Naive thymus-derived CD8-positive, alpha-beta T cell (primary cell): ENCODE measurements at regions not wholly inside any gene's neighbourhood (a gene's known extent, or its start where the extent isn't known, plus 50 kb on each side); places are given as distances from the start of the nearest gene placed in this dataset.
A peak's percentile ranks its signal among the peaks of the same experiment; 100 is the strongest.

Experiments used
- ATAC-seq, 2 donors: fragments of 150-1000 bp; cut with Tn5 transposase in 1 of 2; sonication (Bioruptor Pico), chemical (Tn5 transposase) in 1 of 2; 1 replicate in 1 of 2; 2 replicates in 1 of 2; pipeline ENCODE4 v1.10.0; 2021; ENCODE audit warnings: mild to moderate bottlenecking in 2 of 2, moderate library complexity in 2 of 2
- POLR2A ChIA-PET: fragments of 350-600 bp; sonication (Branson Sonifier 250); formaldehyde crosslinking; loops from one replicate; lab custom pipeline; 2021; ENCODE audit warnings: antibody characterized with exemption; lab: Charles Lee
- DNase-seq, 10 donors: peaks; one replicate each; pipeline versions ENCODE4 v3.0.0 to v3.0.0-alpha.2; 2020 to 2022
- H3K27ac Mint-ChIP-seq, 10 donors: one replicate each; pipeline ENCODE4 v1.8.0; 2020 to 2022; ENCODE audit warnings: mild to moderate bottlenecking in 10 of 10, mixed read lengths in 10 of 10, moderate library complexity in 4 of 10, inconsistent platforms in 1 of 10
- H3K27me3 Mint-ChIP-seq, 5 donors: one replicate each; pipeline ENCODE4 v1.8.0; 2021 to 2022; ENCODE audit warnings: mixed read lengths in 5 of 5
- H3K36me3 Mint-ChIP-seq, 3 donors: one replicate each; pipeline ENCODE4 v1.8.0; 2020 to 2022; ENCODE audit warnings: mixed read lengths in 3 of 3, mild to moderate bottlenecking in 2 of 3, inconsistent platforms in 1 of 3
- H3K4me1 Mint-ChIP-seq, 4 donors: one replicate each; pipeline ENCODE4 v1.8.0; 2021 to 2022; ENCODE audit warnings: mixed read lengths in 4 of 4
- H3K4me3 Mint-ChIP-seq, 10 donors: one replicate each; pipeline ENCODE4 v1.8.0; 2020 to 2022; ENCODE audit warnings: mild to moderate bottlenecking in 10 of 10, mixed read lengths in 10 of 10, moderate library complexity in 6 of 10, inconsistent platforms in 1 of 10
- H3K9me3 Mint-ChIP-seq, 9 donors: one replicate each; pipeline ENCODE4 v1.8.0; 2020 to 2022; ENCODE audit warnings: mixed read lengths in 9 of 9, mild to moderate bottlenecking in 3 of 9, inconsistent platforms in 1 of 9, moderate library complexity in 1 of 9

DNA sequence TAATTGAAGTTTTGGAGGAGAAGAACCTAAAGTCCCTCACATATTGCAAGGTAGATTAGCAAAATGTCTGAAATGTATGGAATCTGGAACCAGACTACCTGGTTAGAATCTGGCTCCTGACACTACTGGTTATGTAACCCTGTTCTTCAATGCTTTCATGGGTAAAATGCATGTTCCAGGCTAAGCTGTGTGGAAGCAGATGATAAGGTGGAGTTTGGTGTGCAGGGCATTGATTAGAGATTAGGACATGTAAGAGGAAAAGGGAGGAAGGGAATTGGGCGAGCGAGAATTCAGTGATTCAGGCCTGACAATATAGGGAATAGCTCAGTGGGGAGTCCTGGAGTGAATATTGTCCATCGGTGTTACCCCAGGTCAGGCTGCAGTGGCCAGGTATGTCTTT, 165.8 kb upstream of the SFRP2 start:
- Mint-ChIP-seq H3K4me3 (no peak overlapping the region), H3K27ac (peak overlapping the region in 1 of 10 donors; percentile 44), H3K4me1 (peaks cover 10 to 13% (median 11%) of the 10 kb centered on the region in 4 donors), H3K36me3 (peaks cover 0 to 5% (median 2%) of the 10 kb centered on the region in 3 donors), H3K9me3 (peaks cover 0 to 8% (median 0%) of the 10 kb centered on the region in 9 donors), H3K27me3 (peaks cover 0 to 14% (median 0%) of the 10 kb centered on the region in 5 donors)
- no peak for DNase-seq
- POLR2A ChIA-PET, result no interaction called here
- ATAC-seq, result no peak

DNA sequence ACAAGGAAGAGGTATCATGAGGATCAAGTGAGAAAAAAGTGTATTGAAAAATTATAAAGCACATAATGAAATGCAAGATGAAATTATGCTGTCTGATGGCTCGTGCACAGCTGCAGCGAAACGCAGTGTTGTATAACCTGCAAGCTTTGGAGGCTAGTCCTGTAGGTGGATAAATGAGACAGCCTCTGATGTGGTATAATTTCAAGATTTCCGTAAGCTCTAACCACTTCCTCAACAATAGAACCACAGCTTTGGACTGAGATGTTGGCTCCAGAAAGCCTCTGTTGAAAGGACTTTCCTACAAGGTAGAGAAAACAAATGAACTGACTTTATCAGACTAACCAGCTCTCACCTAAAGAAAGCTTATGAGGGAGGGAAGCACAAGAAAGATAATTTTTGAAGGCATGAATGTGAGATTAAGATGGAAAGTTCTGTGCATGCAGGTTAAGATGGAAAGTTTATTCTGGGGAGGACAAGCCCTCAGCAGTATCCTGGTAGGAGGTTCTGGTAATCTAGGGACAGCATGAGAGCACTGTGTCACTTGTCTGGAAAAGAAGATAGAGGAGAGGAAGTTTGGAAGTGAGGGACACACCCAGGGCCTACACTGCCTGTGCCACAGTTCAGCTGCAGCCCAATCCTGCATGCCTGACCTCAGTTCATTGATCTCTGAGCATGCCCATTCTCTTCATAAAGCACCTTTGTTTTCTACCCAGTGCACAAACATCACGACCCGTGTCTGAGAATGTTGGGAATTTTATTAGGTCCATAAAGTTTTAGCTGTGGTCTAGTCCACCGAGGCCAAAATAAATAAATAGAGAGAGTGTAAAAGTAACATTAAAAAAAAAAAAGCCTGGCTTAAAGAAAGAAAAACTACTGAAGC, 161.5 kb upstream of the SFRP2 start:
- DNase-seq, result peak in 5 of 10 donors; percentile 14 to 63 (median 32)
- ATAC-seq, result peak; percentile 80 to 96
- Mint-ChIP-seq H3K27me3 (peaks cover 2 to 26% (median 9%) of the 10 kb centered on the region in 5 donors), H3K27ac (peak overlapping the region in 5 of 10 donors; percentile 0 to 37 (median 1)), H3K4me1 (peaks cover 10 to 22% (median 20%) of the 10 kb centered on the region in 4 donors), H3K36me3 (peaks cover 0 to 10% (median 10%) of the 10 kb centered on the region in 3 donors), H3K4me3 (peak overlapping the region; percentile 4 to 59 (median 40)), H3K9me3 (peaks cover 0 to 13% (median 7%) of the 10 kb centered on the region in 9 donors)
- POLR2A ChIA-PET, result no interaction called here

DNA sequence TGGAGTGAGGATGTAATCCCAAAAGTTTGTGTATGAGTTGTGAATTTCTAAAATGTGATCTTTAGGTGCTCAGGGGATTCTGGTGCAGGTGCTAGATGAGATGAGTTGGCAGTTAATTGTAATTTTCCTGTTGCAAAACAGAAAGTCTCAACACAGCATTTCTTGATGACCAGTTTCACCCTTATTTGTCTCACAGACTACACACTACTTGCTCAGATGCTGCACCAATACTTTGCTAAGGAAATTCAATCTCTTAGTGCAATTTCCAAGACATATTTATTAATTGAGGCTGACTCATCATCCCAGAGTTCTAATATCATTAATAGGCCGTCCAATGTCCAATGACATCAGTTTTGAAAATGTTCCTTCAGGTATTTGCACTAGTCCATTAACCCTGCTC, 159.2 kb upstream of the SFRP2 start:
- H3K27ac Mint-ChIP-seq, result no peak overlapping the region
- no peak overlapping the region for H3K4me3 Mint-ChIP-seq
- POLR2A ChIA-PET, result no interaction called here
- DNase-seq, result no peak
- H3K27me3 Mint-ChIP-seq, result peaks cover 2 to 18% (median 9%) of the 10 kb centered on the region in 5 donors
- peaks cover 10 to 22% (median 20%) of the 10 kb centered on the region in 4 donors for H3K4me1 Mint-ChIP-seq
- ATAC-seq, result no peak
- peaks cover 0 to 20% (median 11%) of the 10 kb centered on the region in 9 donors for H3K9me3 Mint-ChIP-seq
- H3K36me3 Mint-ChIP-seq, result peaks cover 0 to 16% (median 10%) of the 10 kb centered on the region in 3 donors

DNA sequence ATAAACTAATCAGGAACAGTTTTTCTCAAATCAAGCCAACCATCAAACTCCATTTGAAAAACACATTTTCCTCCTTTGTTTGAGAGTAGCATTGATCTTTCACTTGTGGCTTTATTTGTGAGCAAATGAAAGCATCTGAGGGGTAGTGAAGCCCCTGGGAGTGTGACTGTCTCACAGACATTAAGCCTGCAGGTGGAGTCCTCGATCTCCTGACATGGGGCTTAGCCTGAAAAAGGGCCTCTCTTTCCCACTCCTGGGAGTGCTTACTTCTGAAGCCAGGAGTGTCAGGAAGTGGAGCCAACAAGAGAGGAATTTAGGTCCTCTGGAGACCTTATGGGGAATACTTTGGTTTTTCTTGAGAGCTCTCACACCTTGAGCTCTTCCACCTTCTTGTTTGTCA, 158.2 kb upstream of the SFRP2 start:
- Mint-ChIP-seq H3K9me3 (peaks cover 0 to 20% (median 11%) of the 10 kb centered on the region in 9 donors), H3K36me3 (peaks cover 0 to 16% (median 10%) of the 10 kb centered on the region in 3 donors), H3K27me3 (peaks cover 3 to 21% (median 9%) of the 10 kb centered on the region in 5 donors), H3K4me3 (no peak overlapping the region), H3K4me1 (peaks cover 10 to 22% (median 20%) of the 10 kb centered on the region in 4 donors), H3K27ac (no peak overlapping the region)
- DNase-seq (no peak), ATAC-seq (no peak)
- POLR2A ChIA-PET, result no interaction called here

DNA sequence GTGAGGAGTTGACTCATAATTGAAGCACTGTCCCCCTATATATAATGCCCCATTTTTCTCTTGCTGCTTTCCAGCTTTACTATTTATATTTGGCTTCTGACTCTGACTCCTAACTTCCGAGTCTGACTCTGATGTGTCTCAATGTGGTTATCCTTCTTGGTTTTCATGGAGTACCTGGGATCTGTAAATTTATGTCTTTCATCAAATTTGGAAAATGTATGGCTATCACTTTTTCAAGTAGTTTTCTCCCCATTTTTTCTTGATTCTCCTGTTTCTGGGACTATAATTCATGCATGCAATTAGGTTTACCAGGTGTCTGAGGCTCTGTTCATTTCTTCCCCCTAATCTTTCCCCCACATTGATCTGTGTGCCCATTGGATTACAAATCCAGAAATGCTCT, 156.8 kb upstream of the SFRP2 start:
- no peak overlapping the region for H3K27ac Mint-ChIP-seq
- no peak for ATAC-seq
- peaks cover 0 to 16% (median 10%) of the 10 kb centered on the region in 3 donors for H3K36me3 Mint-ChIP-seq
- H3K9me3 Mint-ChIP-seq, result peaks cover 0 to 20% (median 11%) of the 10 kb centered on the region in 9 donors
- POLR2A ChIA-PET, result no interaction called here
- peaks cover 5 to 32% (median 9%) of the 10 kb centered on the region in 5 donors for H3K27me3 Mint-ChIP-seq
- H3K4me3 Mint-ChIP-seq, result no peak overlapping the region
- H3K4me1 Mint-ChIP-seq, result peaks cover 14 to 22% (median 18%) of the 10 kb centered on the region in 4 donors
- no peak for DNase-seq

DNA sequence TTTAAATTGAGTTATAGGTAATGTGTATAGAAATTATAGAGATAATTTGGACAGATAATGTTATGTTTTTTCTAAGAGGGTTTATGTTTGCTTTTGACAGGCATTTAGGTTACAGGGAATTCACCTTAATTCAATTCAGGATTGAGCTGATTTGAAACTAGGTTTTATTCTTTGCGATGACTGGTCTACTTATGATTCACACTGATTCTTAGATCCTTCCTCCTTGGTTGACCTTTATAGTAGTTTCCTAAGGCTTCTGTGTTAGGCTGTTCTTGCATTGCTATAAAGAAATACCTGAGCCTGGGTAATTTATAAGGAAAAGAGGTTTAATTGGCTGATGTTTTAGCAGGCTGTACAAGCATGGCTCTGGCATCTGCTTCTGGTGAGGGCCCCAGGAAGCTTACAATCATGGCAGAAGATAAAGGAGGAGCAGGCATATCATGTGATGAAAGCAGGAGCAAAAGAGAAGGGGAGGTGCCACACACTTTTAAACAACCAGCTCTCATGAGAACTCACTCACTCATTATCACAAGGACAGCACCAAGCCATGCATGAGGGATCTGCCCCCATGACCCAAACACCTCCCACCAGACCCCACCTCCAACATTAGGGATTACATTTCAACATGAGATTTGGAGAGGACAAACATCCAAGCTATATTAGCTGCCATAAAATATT, 155.0 kb upstream of the SFRP2 start:
- H3K4me3 Mint-ChIP-seq, result no peak overlapping the region
- no peak for ATAC-seq

DNA sequence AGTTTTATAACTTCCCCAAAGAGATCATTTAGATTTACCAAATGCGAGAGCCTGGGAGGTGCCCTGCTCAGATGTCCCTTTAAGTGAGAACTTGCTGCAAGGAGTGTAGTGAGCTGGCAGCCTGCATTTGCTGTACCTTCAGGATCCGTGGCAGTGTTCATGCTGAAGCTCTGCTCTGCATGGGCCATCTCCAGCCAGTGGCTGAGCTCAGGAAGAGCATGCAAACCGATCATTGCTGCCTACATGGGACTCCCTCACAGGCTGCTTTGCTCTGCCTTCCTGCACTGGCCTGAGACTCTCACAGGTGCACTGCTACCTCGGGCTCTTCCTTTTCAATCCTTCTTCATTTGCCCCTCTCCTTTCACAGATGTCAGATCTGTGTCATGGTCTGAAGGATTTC, 152.0 kb upstream of the SFRP2 start:
- no peak for ATAC-seq
- Mint-ChIP-seq H3K4me3 (no peak overlapping the region), H3K36me3 (peaks cover 0 to 13% (median 7%) of the 10 kb centered on the region in 3 donors), H3K27me3 (peaks cover 3 to 14% (median 10%) of the 10 kb centered on the region in 5 donors), H3K4me1 (peaks cover 0 to 4% (median 0%) of the 10 kb centered on the region in 4 donors), H3K9me3 (peaks cover 0 to 13% (median 7%) of the 10 kb centered on the region in 9 donors), H3K27ac (no peak overlapping the region)
- POLR2A ChIA-PET, result no interaction called here
- no peak for DNase-seq

More for the DNA sequence above, 155.0 kb upstream of the SFRP2 start:
- Mint-ChIP-seq H3K36me3 (peaks cover 0 to 16% (median 10%) of the 10 kb centered on the region in 3 donors), H3K27me3 (peaks cover 5 to 32% (median 9%) of the 10 kb centered on the region in 5 donors), H3K27ac (no peak overlapping the region), H3K4me1 (peaks cover 2 to 4% (median 3%) of the 10 kb centered on the region in 4 donors), H3K9me3 (peaks cover 0 to 20% (median 11%) of the 10 kb centered on the region in 9 donors)
- POLR2A ChIA-PET, result interaction anchor here (0.6 kb wide), 1 partner anchor 274 kb away, joined by 3 read pairs; no protein-coding TSS in a partner anchor
- DNase-seq, result no peak

DNA sequence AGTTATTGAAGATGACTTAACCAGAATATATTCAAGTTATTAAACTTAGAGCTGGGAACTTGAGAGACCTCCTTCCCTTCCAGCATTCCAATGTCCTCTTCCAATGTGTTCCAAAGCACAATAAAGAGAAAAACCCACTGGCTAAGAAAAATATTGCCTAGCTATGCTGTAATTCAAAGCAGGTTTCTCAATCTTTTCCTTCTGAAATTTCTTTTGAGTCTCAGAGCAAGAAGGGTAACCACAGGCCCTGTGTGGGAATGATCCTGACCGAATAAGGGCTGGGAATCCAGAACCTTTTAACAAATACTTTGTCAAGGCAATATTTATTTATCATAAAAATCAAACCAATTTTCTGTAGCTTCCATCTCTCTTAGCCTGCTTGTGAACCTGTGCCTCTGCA, 150.7 kb upstream of the SFRP2 start:
- no peak overlapping the region for H3K27ac Mint-ChIP-seq
- DNase-seq (no peak), ATAC-seq (no peak)
- peaks cover 9 to 25% (median 13%) of the 10 kb centered on the region in 5 donors for H3K27me3 Mint-ChIP-seq
- H3K4me1 Mint-ChIP-seq, result peaks cover 0 to 4% (median 0%) of the 10 kb centered on the region in 4 donors
- H3K9me3 Mint-ChIP-seq, result peaks cover 0 to 3% (median 0%) of the 10 kb centered on the region in 9 donors
- no peak overlapping the region for H3K4me3 Mint-ChIP-seq
- POLR2A ChIA-PET, result no interaction called here
- H3K36me3 Mint-ChIP-seq, result peaks cover 0 to 3% (median 0%) of the 10 kb centered on the region in 3 donors

DNA sequence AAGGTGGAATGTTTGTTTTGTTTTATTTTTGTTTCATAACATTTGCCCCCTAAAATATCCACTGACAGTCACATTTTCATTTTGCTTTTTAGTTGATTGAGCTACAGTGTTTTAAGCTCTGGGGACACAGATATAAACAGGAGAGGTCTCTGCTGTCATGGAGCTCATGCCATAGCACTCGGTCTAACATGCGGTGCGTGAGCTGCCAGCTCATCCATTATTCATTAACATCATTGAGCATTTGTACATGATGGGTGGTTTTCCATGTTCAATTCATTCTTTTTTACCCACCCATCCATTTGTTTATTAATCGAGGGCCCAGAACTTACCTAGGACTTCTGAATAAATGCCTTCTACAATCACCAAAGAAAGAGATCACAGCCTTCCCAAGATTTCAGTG, 150.1 kb upstream of the SFRP2 start:
- Mint-ChIP-seq H3K4me3 (no peak overlapping the region), H3K27ac (no peak overlapping the region), H3K4me1 (peaks cover 0 to 6% (median 0%) of the 10 kb centered on the region in 4 donors), H3K27me3 (peaks cover 12 to 30% (median 16%) of the 10 kb centered on the region in 5 donors), H3K9me3 (peaks cover 0 to 2% (median 0%) of the 10 kb centered on the region in 9 donors), H3K36me3 (peaks cover 0 to 3% (median 0%) of the 10 kb centered on the region in 3 donors)
- ATAC-seq (no peak), DNase-seq (no peak)
- POLR2A ChIA-PET, result interaction anchor here (0.6 kb wide), 1 partner anchor 16 kb away, joined by 3 read pairs; no protein-coding TSS in a partner anchor

DNA sequence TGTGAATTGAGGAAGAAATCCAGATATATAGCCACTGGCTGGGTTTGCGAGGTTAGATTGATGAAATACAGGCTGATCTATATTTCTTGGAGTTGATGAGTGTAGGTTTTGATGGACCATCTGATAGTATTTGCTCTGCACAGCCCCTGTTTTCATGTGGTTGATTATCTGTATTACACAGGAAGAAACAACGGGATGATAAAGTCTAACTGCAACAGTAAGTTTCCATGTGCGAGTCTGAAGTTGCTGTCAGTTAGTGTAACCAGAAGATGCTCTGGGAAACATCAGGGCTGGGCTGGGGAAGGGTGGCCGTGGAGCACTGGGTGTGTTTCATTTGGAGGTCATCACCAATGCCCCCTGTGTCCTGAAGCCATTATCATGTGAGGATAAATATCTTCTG, 148.4 kb upstream of the SFRP2 start:
- Mint-ChIP-seq H3K27me3 (peaks cover 15 to 40% (median 24%) of the 10 kb centered on the region in 5 donors), H3K36me3 (no peaks in the 10 kb centered on the region), H3K9me3 (no peaks in the 10 kb centered on the region), H3K4me1 (peaks cover 0 to 6% (median 0%) of the 10 kb centered on the region in 4 donors), H3K27ac (no peak overlapping the region), H3K4me3 (no peak overlapping the region)
- POLR2A ChIA-PET, result no interaction called here
- no peak for DNase-seq
- no peak for ATAC-seq

DNA sequence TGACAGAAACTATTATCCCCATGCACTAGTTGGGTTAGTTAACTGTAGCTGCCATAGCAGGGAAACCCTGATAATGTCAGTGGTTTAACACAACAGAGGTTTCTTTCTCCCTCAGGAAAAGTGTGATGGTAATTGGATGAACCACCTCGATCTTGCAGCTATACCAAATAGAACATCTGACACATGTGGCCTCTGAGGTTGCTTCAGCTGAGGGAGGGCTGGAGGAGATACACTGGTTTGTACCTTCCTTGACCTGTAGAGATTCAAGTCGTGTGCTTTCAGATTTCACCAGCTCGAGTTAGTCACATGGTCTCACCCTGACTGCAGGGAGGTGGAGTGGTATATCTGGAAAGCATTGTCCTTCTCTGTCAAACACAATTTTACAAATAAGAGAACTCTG, 147.2 kb upstream of the SFRP2 start:
- no peak for ATAC-seq
- POLR2A ChIA-PET, result no interaction called here
- Mint-ChIP-seq H3K27me3 (peaks cover 16 to 33% (median 19%) of the 10 kb centered on the region in 5 donors), H3K36me3 (no peaks in the 10 kb centered on the region), H3K4me1 (peaks cover 0 to 2% (median 0%) of the 10 kb centered on the region in 4 donors), H3K4me3 (no peak overlapping the region), H3K9me3 (no peaks in the 10 kb centered on the region), H3K27ac (no peak overlapping the region)
- no peak for DNase-seq

DNA sequence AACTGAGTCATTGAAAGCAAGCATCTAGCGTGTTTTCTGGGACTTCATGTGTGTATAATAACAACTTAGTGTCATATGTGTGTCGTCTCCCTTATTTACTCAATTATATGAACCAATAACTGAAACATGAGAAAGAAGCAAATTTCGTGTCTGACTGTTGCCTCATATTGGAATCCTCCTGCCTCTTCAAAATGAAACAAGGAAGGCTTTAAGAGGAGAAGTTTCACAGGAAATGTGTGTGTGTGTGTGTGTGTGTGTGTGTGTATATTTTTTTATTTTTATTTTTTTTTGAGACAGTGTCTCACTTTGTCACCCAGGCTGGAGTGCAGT, 145.8 kb upstream of the SFRP2 start:
- H3K36me3 Mint-ChIP-seq, result no peaks in the 10 kb centered on the region
- no peak for ATAC-seq
- H3K27me3 Mint-ChIP-seq, result peaks cover 15 to 40% (median 22%) of the 10 kb centered on the region in 5 donors
- no peaks in the 10 kb centered on the region for H3K9me3 Mint-ChIP-seq
- peaks cover 0 to 2% (median 0%) of the 10 kb centered on the region in 4 donors for H3K4me1 Mint-ChIP-seq
- DNase-seq, result no peak
- H3K27ac Mint-ChIP-seq, result no peak overlapping the region
- POLR2A ChIA-PET, result no interaction called here
- no peak overlapping the region for H3K4me3 Mint-ChIP-seq
